ENCODE measurements at regions not wholly inside any gene's neighbourhood (a gene's known extent, or its start where the extent isn't known, plus 50 kb on each side); places are given as distances from the start of the nearest gene placed in this dataset.

DNA sequence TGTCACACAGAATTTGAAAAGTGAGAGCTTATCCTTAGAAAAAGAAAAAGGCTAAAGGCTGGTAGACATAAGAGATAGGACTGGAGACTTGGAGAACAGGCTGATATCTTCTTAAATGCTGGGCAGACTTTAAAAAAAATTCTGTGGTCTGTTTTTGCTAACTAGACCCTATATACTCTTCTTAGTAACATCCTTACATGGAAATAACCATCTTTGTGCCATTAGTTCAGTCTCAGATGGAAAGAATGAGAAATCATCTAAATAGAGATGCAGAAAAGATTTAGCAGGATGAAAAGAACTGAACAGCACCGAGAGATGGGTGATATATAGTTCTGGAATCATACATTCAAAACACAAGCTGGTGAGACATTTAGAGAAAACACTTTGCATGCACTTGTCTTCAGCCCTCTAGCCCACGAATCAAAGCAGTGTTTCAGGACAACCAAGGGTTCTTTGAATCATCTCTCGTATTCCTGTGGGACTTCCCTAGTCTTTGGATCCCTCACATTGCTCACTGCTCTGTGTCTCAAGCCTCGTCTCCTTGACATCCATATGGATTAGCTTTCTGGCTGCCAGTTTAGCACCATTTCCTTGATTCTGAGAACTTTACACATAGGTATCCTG lies 93.0 kb upstream of the LYSMD4 start:
- in situ Hi-C loops (cut with HindIII; ENCODE audit: extremely low pct_ligation_motif_present, low pct_unique_long_range_greater_than_20kb) = no loop called here
- H4K20me1 ChIP-seq (ENCODE audit: insufficient read depth, low read length) = no peaks in the 10 kb centered on the region
- WGBS (ENCODE audit: low lambda C conversion rate) = 81% methylated on average over 4 of the region's 4 CpGs
- no peaks in the 10 kb centered on the region for H3K79me2 ChIP-seq (ENCODE audit: insufficient read depth, low read length)
- ATAC-seq = no peak
- CTCF ChIA-PET (ENCODE audit: low intra/inter-chr PET ratio, low total read pairs) = no interaction called here
- H3K27me3 ChIP-seq (ENCODE audit: control insufficient read depth in 1 of 2, insufficient read depth in 2 of 2, low read length in 2 of 2) = no peaks in the 10 kb centered on the region
- H3K36me3 ChIP-seq (replicated peaks in 1 of 2; ENCODE audit: control insufficient read depth in 1 of 2, insufficient read depth in 2 of 2, low read length in 2 of 2) = peaks cover 0 to 1% of the 10 kb centered on the region in 2 experiments; a peak in 2 of 5 replicates
- BruUV-seq (replicated peaks) = no TSS peak
- TF ChIP-seq HES4 (CRISPR knock-in tag; IDR thresholded peaks at IDR 0.05; ENCODE audit: borderline replicate concordance) = no peak
- TF ChIP-seq RNF219 (CRISPR knock-in tag; IDR thresholded peaks at IDR 0.05) = no peak
- no peak for TF ChIP-seq ZBTB14 (CRISPR knock-in tag; IDR thresholded peaks at IDR 0.05)
- TF ChIP-seq ZNF432 (CRISPR knock-in tag; IDR thresholded peaks at IDR 0.05; ENCODE audit: borderline replicate concordance) = no peak
- TF ChIP-seq NR1H2 (CRISPR knock-in tag; IDR thresholded peaks at IDR 0.05; ENCODE audit: borderline replicate concordance, low read depth) = no peak
- no peak for TF ChIP-seq ARNT2 (CRISPR knock-in tag; IDR thresholded peaks at IDR 0.05; ENCODE audit: low read depth)
- TF ChIP-seq CEBPB (IDR thresholded peaks at IDR 0.05; ENCODE audit: borderline replicate concordance, low read depth, low read length) = no peak
- TF ChIP-seq FIP1L1 (IDR thresholded peaks at IDR 0.05; ENCODE audit: borderline replicate concordance, insufficient read depth, low read depth, low read length) = no peak
- TF ChIP-seq MNT (IDR thresholded peaks at IDR 0.05) = no peak
- TF ChIP-seq ZBTB2 (CRISPR knock-in tag; IDR thresholded peaks at IDR 0.05; ENCODE audit: low read depth) = no peak
- TF ChIP-seq ZNF782 (CRISPR knock-in tag; IDR thresholded peaks at IDR 0.05; ENCODE audit: borderline replicate concordance) = no peak
- no peak for TF ChIP-seq MED13 (CRISPR knock-in tag; IDR thresholded peaks at IDR 0.05)
- TF ChIP-seq HIVEP1 (CRISPR knock-in tag; IDR thresholded peaks at IDR 0.05) = no peak
- TF ChIP-seq MIXL1 (CRISPR knock-in tag; IDR thresholded peaks at IDR 0.05) = no peak
- no peak for TF ChIP-seq MZF1 (CRISPR knock-in tag; IDR thresholded peaks at IDR 0.05; ENCODE audit: borderline replicate concordance)
- no peak for DNase-seq (ENCODE audit: low spot score)
- no peaks in the 10 kb centered on the region for H3K9me3 ChIP-seq (ENCODE audit: low read length)
- POLR2A ChIA-PET = no interaction called here
- no peak overlapping the region for H3K9ac ChIP-seq (ENCODE audit: insufficient read depth, low read depth, low read length)
- H3K4me2 ChIP-seq (ENCODE audit: low read depth, low read length) = no peak overlapping the region
- H3K4me3 ChIP-seq (replicated peaks in 1 of 3; ENCODE audit: insufficient read depth in 1 of 3, low read depth in 2 of 3, low read length in 3 of 3) = no peak overlapping the region
- no peak overlapping the region for H2AFZ ChIP-seq (ENCODE audit: low read length)
- no peak for FAIRE-seq
- H3K4me1 ChIP-seq (ENCODE audit: insufficient read depth, low read length) = no peaks in the 10 kb centered on the region
- intact Hi-C loops (cut with micrococcal nuclease; ENCODE audit: unreplicated experiment) = no loop called here
- H3K27ac ChIP-seq (ENCODE audit: extremely low read length, insufficient read depth, low read length) = no peak overlapping the region

All from HepG2 (cell line).